ENCODE measurements at regions not wholly inside any gene's neighbourhood (a gene's known extent, or its start where the extent isn't known, plus 50 kb on each side); places are given as distances from the start of the nearest gene placed in this dataset.

DNA sequence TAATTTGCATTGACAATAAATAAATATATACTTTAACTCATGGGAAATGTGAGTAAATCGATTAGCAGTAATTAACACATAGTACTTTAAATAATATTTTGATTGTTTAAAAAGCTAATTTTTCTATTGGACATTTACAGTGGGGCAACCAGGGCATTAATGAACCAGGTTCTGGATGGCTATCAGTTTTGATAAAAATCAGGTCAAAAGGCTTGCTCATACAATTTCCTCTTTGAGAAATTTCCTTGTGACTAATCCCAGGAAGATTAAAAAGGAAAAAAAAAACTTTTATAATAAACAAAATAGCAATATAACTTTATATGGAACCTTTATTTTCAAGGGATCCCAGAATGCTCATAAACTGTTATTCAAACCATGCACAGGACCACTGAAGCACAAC, 497.2 kb upstream of the ZEB2 start:
- H3K4me3 ChIP-seq = no peak overlapping the region
- ATAC-seq (no peak), DNase-seq (no peak)
- intact Hi-C loops (cut with DNase I) = no loop called here
- TF ChIP-seq, protein P1, sequence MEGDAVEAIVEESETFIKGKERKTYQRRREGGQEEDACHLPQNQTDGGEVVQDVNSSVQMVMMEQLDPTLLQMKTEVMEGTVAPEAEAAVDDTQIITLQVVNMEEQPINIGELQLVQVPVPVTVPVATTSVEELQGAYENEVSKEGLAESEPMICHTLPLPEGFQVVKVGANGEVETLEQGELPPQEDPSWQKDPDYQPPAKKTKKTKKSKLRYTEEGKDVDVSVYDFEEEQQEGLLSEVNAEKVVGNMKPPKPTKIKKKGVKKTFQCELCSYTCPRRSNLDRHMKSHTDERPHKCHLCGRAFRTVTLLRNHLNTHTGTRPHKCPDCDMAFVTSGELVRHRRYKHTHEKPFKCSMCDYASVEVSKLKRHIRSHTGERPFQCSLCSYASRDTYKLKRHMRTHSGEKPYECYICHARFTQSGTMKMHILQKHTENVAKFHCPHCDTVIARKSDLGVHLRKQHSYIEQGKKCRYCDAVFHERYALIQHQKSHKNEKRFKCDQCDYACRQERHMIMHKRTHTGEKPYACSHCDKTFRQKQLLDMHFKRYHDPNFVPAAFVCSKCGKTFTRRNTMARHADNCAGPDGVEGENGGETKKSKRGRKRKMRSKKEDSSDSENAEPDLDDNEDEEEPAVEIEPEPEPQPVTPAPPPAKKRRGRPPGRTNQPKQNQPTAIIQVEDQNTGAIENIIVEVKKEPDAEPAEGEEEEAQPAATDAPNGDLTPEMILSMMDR (IDR thresholded peaks at IDR 0.05) = no peak
- H3K9me3 ChIP-seq = no peaks in the 10 kb centered on the region
- no peaks in the 10 kb centered on the region for H3K36me3 ChIP-seq
- no peaks in the 10 kb centered on the region for H3K27me3 ChIP-seq
- no peak overlapping the region for H3K27ac ChIP-seq
- no peaks in the 10 kb centered on the region for H3K4me1 ChIP-seq

DNA sequence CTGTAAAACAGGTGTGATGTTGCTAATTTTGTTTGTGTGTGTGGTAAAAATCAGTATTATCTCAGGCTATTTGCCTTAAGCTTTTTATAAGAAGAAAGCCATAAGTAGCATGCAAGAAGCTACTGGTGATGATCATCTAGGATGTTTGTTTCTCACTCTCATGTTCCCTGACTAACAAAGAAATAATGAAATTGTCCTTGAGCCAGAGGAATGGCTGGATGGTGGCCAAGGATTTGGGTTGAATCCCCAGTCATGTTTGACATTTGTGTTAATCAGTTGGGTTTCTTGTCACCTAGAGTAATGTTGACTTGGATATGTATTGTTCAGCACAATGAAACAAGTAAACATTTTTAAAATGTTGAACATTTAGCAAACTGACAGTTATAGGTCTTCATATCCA, 496.8 kb upstream of the ZEB2 start:
- Histone ChIP-seq H3K9me3 (no peaks in the 10 kb centered on the region), H3K36me3 (no peaks in the 10 kb centered on the region), H3K4me3 (no peak overlapping the region), H3K27ac (no peak overlapping the region), H3K4me1 (no peaks in the 10 kb centered on the region), H3K27me3 (no peaks in the 10 kb centered on the region)
- intact Hi-C loops (cut with DNase I) = no loop called here
- TF ChIP-seq, protein P1 (IDR thresholded peaks at IDR 0.05) = no peak
- DNase-seq = no peak
- ATAC-seq = no peak

DNA sequence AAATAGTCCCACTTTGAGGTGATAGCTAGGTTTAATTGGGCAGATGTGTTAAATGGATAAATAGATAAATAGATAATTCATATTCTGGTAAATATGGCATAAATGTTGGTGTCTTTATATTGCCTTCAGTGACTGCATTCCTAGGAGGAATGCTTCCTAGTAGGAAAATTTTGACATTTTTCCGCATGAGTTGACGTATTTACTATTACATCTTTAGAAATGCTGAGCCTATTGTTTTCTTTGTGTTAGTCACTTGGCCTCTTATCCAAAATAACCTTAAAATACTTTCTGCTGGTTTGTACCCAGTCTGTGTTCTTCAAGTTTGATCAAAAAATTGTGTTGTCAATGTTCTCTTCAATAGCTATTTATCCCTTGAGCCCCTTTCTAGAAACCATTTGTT, 495.6 kb upstream of the ZEB2 start:
- no peaks in the 10 kb centered on the region for H3K27me3 ChIP-seq
- TF ChIP-seq, protein P1 (IDR thresholded peaks at IDR 0.05) = no peak
- H3K4me1 ChIP-seq = no peaks in the 10 kb centered on the region
- H3K27ac ChIP-seq = no peak overlapping the region
- no peak for DNase-seq
- H3K9me3 ChIP-seq = no peaks in the 10 kb centered on the region
- intact Hi-C loops (cut with DNase I) = no loop called here
- H3K36me3 ChIP-seq = no peaks in the 10 kb centered on the region
- no peak overlapping the region for H3K4me3 ChIP-seq
- no peak for ATAC-seq

DNA sequence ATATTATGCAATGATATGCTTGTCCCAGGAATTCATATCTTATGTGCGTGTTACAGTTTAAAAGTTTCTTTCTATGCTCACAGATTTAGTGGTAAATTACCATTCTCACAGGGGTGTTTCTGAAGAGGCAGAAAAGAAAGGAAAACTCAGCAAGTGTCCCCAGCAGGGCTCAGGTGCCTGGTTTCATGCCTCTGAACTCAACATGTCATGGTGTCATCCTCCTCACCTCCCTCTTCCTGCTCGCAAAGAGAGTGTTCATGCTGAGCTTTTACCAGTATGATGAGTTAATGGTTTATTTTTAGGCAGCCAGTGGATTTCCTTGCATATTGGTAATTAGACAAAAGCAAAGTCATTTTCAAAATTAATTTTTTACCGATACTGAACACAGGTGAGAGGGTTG, 492.9 kb upstream of the ZEB2 start:
- no peak overlapping the region for H3K27ac ChIP-seq
- DNase-seq (no peak), ATAC-seq (no peak)
- no peaks in the 10 kb centered on the region for H3K9me3 ChIP-seq
- TF ChIP-seq, protein P1 (IDR thresholded peaks at IDR 0.05) = no peak
- no peaks in the 10 kb centered on the region for H3K36me3 ChIP-seq
- H3K4me3 ChIP-seq = no peak overlapping the region
- H3K4me1 ChIP-seq = no peaks in the 10 kb centered on the region
- intact Hi-C loops (cut with DNase I) = no loop called here
- no peaks in the 10 kb centered on the region for H3K27me3 ChIP-seq

- DNase-seq = no peak
- no peaks in the 10 kb centered on the region for H3K36me3 ChIP-seq
- H3K27me3 ChIP-seq = no peaks in the 10 kb centered on the region
- intact Hi-C loops (cut with DNase I) = no loop called here
- no peaks in the 10 kb centered on the region for H3K9me3 ChIP-seq
- ATAC-seq = no peak
- no peak overlapping the region for H3K27ac ChIP-seq
- H3K4me3 ChIP-seq = no peak overlapping the region
- TF ChIP-seq, protein P1 (IDR thresholded peaks at IDR 0.05) = no peak
- no peaks in the 10 kb centered on the region for H3K4me1 ChIP-seq
Measured at GRCh38 chr2:145012214-145012670, 492.3 kb upstream of the ZEB2 start.

Data from left lung (tissue), 4 donors.